ENCODE measurements at regions not wholly inside any gene's neighbourhood (a gene's known extent, or its start where the extent isn't known, plus 50 kb on each side); places are given as distances from the start of the nearest gene placed in this dataset.

DNA sequence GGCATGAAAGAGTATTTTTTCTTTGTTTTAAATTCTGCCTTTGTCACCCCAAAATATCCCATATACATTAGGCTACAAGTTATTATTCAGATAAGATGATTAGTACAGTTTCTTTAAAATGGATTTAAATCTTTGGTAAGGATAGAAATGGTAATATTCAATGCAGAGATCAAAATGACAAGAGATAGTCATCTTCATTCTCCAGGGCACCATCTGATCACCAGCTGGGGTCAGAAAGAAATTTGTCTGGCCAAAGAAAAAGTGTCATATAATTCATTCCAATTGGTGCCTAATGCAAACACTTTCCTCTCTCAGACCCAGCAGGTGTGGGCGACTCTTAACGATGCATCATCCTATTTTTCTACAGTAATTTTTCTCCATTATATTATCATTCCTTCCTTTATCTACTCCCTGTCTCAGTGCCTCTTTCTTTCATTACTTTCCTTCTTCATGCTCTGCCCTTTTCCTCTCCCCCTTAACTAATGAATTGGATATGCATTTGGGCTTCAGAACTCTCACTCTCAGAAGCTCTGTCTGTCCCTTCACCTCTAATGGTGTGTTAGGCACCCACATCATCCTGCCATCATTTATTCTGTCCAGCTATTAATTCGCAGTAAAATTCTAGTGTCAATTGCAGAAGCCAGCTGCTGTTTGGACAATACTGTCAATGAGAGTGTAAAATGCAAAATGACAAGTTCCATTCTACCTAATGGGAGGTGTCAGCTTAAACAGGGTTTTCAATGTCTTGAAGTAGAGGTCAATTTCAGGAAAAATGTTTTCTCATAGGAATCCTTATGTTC, 570.5 kb downstream of the TDRD15 start:
- Histone ChIP-seq H3K27me3 (ENCODE audit: insufficient read depth, low read length, poor library complexity) (no peaks in the 10 kb centered on the region), H3K36me3 (ENCODE audit: insufficient read depth, low read length) (no peaks in the 10 kb centered on the region), H3K4me2 (ENCODE audit: insufficient read depth, low read length) (no peak overlapping the region), H3K4me1 (ENCODE audit: insufficient read depth, low read length) (no peaks in the 10 kb centered on the region), H3K9ac (ENCODE audit: low read depth, low read length) (no peak overlapping the region), H3K27ac (ENCODE audit: low read length) (no peak overlapping the region), H3K4me3 (ENCODE audit: low read depth in 1 of 2, low read length in 2 of 2) (no peak overlapping the region), H3K79me2 (ENCODE audit: insufficient read depth, low read length) (no peaks in the 10 kb centered on the region), H2AFZ (ENCODE audit: low read depth, low read length) (no peak overlapping the region), H4K20me1 (ENCODE audit: insufficient read depth, low read length) (no peaks in the 10 kb centered on the region), H3K9me3 (ENCODE audit: insufficient read depth, low read length, severe bottlenecking) (no peaks in the 10 kb centered on the region)
- DNase-seq (no peak), ATAC-seq (ENCODE audit: insufficient read depth, low read depth) (no peak)
- TF ChIP-seq, protein P1, sequence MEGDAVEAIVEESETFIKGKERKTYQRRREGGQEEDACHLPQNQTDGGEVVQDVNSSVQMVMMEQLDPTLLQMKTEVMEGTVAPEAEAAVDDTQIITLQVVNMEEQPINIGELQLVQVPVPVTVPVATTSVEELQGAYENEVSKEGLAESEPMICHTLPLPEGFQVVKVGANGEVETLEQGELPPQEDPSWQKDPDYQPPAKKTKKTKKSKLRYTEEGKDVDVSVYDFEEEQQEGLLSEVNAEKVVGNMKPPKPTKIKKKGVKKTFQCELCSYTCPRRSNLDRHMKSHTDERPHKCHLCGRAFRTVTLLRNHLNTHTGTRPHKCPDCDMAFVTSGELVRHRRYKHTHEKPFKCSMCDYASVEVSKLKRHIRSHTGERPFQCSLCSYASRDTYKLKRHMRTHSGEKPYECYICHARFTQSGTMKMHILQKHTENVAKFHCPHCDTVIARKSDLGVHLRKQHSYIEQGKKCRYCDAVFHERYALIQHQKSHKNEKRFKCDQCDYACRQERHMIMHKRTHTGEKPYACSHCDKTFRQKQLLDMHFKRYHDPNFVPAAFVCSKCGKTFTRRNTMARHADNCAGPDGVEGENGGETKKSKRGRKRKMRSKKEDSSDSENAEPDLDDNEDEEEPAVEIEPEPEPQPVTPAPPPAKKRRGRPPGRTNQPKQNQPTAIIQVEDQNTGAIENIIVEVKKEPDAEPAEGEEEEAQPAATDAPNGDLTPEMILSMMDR (IDR thresholded peaks at IDR 0.05; ENCODE audit: borderline replicate concordance, extremely low read depth, low read length, poor library complexity, severe bottlenecking): no peak
- no peak for TF ChIP-seq EZH2 (IDR thresholded peaks at IDR 0.05; ENCODE audit: borderline replicate concordance, low read depth, low read length, severe bottlenecking)

DNA sequence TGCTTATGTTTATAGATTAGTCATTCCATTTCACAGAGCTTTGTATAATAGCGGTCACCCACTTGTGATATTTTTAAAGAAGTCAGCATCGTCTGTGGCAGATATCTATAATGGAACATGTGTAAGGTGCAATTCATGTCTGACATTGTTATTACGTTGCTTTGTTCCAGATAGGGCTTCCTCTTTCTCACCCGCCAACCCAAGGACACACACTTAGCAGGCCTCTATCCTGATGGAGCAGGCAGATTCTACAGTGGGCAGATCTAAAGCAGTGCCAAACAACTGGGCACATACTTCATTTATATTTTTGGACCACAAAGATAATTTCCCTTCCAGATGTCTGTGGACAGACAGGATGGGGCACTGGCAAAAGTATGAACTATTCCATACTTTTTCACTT, 573.1 kb downstream of the TDRD15 start:
- DNase-seq (no peak), ATAC-seq (ENCODE audit: insufficient read depth, low read depth) (no peak)
- H3K9me3 ChIP-seq (ENCODE audit: insufficient read depth, low read length, severe bottlenecking): no peaks in the 10 kb centered on the region
- no peak overlapping the region for H3K27ac ChIP-seq (ENCODE audit: low read length)
- H3K79me2 ChIP-seq (ENCODE audit: insufficient read depth, low read length): no peaks in the 10 kb centered on the region
- no peaks in the 10 kb centered on the region for H4K20me1 ChIP-seq (ENCODE audit: insufficient read depth, low read length)
- no peak overlapping the region for H2AFZ ChIP-seq (ENCODE audit: low read depth, low read length)
- H3K4me3 ChIP-seq (ENCODE audit: low read depth in 1 of 2, low read length in 2 of 2): no peak overlapping the region
- TF ChIP-seq, protein P1 (IDR thresholded peaks at IDR 0.05; ENCODE audit: borderline replicate concordance, extremely low read depth, low read length, poor library complexity, severe bottlenecking): no peak
- H3K4me2 ChIP-seq (ENCODE audit: insufficient read depth, low read length): no peak overlapping the region
- no peaks in the 10 kb centered on the region for H3K27me3 ChIP-seq (ENCODE audit: insufficient read depth, low read length, poor library complexity)
- H3K4me1 ChIP-seq (ENCODE audit: insufficient read depth, low read length): no peaks in the 10 kb centered on the region
- no peaks in the 10 kb centered on the region for H3K36me3 ChIP-seq (ENCODE audit: insufficient read depth, low read length)
- H3K9ac ChIP-seq (ENCODE audit: low read depth, low read length): no peak overlapping the region

DNA sequence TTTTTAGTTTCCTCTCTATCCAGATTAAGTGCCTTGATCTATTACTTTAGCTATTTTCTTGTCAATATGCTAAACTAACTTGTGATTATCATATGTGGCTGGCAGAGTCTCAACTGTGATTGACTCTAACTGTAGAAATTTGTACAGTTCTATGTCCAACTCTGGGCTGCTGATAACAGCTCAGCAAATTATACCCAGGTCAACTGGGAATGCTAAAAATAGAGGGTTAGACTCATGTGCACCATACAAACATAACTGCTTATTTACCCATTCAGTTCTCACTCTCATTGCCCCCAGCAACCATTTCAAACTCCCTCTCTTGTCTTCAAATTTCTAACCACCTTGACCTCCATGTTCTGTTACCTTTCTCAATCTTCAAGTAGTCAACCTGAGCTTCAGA, 576.9 kb downstream of the TDRD15 start:
- Histone ChIP-seq H2AFZ (ENCODE audit: low read depth, low read length) (no peak overlapping the region), H3K9ac (ENCODE audit: low read depth, low read length) (no peak overlapping the region), H3K36me3 (ENCODE audit: insufficient read depth, low read length) (no peaks in the 10 kb centered on the region), H3K79me2 (ENCODE audit: insufficient read depth, low read length) (no peaks in the 10 kb centered on the region), H3K27ac (ENCODE audit: low read length) (no peak overlapping the region), H3K27me3 (ENCODE audit: insufficient read depth, low read length, poor library complexity) (no peaks in the 10 kb centered on the region), H3K4me3 (ENCODE audit: low read depth in 1 of 2, low read length in 2 of 2) (no peak overlapping the region), H3K4me1 (ENCODE audit: insufficient read depth, low read length) (no peaks in the 10 kb centered on the region), H3K4me2 (ENCODE audit: insufficient read depth, low read length) (no peak overlapping the region), H4K20me1 (ENCODE audit: insufficient read depth, low read length) (no peaks in the 10 kb centered on the region), H3K9me3 (ENCODE audit: insufficient read depth, low read length, severe bottlenecking) (no peaks in the 10 kb centered on the region)
- no peak for TF ChIP-seq EZH2 (IDR thresholded peaks at IDR 0.05; ENCODE audit: borderline replicate concordance, low read depth, low read length, severe bottlenecking)
- TF ChIP-seq, protein P1 (IDR thresholded peaks at IDR 0.05; ENCODE audit: borderline replicate concordance, extremely low read depth, low read length, poor library complexity, severe bottlenecking): no peak
- DNase-seq (no peak), ATAC-seq (ENCODE audit: insufficient read depth, low read depth) (no peak)

Measured in DND-41 (cell line).